ENCODE measurements at regions not wholly inside any gene's neighbourhood (a gene's known extent, or its start where the extent isn't known, plus 50 kb on each side); places are given as distances from the start of the nearest gene placed in this dataset.

DNA sequence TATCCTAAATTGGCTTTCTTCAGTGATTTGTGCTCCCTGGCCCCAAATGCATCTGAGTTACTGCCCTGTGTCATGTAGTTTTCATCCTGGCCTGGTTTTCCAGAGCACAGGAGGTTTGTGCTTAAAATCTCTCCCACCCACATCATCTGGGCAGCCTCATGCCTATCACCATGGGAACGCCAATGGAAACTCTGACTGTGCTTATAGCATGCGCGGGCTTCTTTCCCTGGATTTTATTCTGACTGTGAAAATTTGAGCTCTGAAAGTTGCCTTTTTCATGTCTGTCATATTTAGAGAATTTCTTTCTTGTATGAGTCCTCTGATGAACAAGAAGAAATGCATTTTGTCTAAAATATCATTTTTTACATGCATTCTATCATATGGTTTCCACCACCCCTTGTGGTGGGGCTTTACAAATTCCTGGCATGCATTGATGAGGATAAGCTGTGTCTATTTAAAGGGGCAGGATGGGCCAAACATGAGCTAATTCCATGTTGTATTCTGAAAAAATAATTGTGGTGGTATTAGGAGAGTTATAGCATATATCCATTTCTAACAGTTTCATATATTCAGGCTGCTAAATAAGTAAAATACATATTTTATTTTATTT lies 55.1 kb downstream of the IRAG1 start:
- Histone ChIP-seq H3K4me3 (ENCODE audit: low read depth, low read length) (no peak overlapping the region), H3K4me2 (ENCODE audit: low read length) (no peak overlapping the region), H3K4me1 (no peaks in the 10 kb centered on the region), H2AFZ (no peak overlapping the region), H3K27me3 (ENCODE audit: control insufficient read depth, insufficient read depth, low read length) (no peaks in the 10 kb centered on the region), H3K9me3 (ENCODE audit: control insufficient read depth, low read length) (no peaks in the 10 kb centered on the region), H3K36me3 (ENCODE audit: control insufficient read depth, insufficient read depth, low read length) (no peaks in the 10 kb centered on the region), H3K27ac (no peak overlapping the region), H3K79me2 (no peaks in the 10 kb centered on the region), H3K9ac (no peak overlapping the region)
- TF ChIP-seq, protein P1, sequence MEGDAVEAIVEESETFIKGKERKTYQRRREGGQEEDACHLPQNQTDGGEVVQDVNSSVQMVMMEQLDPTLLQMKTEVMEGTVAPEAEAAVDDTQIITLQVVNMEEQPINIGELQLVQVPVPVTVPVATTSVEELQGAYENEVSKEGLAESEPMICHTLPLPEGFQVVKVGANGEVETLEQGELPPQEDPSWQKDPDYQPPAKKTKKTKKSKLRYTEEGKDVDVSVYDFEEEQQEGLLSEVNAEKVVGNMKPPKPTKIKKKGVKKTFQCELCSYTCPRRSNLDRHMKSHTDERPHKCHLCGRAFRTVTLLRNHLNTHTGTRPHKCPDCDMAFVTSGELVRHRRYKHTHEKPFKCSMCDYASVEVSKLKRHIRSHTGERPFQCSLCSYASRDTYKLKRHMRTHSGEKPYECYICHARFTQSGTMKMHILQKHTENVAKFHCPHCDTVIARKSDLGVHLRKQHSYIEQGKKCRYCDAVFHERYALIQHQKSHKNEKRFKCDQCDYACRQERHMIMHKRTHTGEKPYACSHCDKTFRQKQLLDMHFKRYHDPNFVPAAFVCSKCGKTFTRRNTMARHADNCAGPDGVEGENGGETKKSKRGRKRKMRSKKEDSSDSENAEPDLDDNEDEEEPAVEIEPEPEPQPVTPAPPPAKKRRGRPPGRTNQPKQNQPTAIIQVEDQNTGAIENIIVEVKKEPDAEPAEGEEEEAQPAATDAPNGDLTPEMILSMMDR (IDR thresholded peaks at IDR 0.05) = no peak

DNA sequence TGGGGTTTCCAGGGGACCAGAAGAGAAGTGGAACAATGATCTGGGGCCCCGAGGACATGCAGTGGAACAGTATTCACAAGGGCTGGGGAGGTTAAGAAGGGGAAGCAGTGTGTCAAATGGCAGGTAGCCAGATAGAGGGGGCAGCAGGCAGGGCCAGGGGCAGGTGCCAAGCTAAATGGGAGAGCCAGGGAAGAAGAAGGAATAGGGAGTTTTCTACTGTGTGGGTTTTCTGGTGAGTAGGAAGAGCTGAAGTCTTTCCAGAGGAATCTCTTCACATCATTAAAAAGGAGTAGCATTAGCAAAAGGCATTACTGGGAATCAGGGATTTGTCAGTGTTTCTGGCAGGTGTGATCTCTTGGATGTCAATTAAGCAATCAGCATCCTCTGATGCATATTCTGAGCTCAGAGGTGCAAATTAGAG lies 55.8 kb downstream of the IRAG1 start:
- no peak overlapping the region for H3K27ac ChIP-seq
- no peak overlapping the region for H3K4me3 ChIP-seq (ENCODE audit: low read depth, low read length)
- no peak overlapping the region for H3K9ac ChIP-seq
- no peaks in the 10 kb centered on the region for H3K4me1 ChIP-seq
- H3K36me3 ChIP-seq (ENCODE audit: control insufficient read depth, insufficient read depth, low read length) = no peaks in the 10 kb centered on the region
- H2AFZ ChIP-seq = no peak overlapping the region
- H3K79me2 ChIP-seq = no peaks in the 10 kb centered on the region
- no peak overlapping the region for H3K4me2 ChIP-seq (ENCODE audit: low read length)
- TF ChIP-seq, protein P1 (IDR thresholded peaks at IDR 0.05) = no peak
- no peaks in the 10 kb centered on the region for H3K27me3 ChIP-seq (ENCODE audit: control insufficient read depth, insufficient read depth, low read length)
- no peaks in the 10 kb centered on the region for H3K9me3 ChIP-seq (ENCODE audit: control insufficient read depth, low read length)

DNA sequence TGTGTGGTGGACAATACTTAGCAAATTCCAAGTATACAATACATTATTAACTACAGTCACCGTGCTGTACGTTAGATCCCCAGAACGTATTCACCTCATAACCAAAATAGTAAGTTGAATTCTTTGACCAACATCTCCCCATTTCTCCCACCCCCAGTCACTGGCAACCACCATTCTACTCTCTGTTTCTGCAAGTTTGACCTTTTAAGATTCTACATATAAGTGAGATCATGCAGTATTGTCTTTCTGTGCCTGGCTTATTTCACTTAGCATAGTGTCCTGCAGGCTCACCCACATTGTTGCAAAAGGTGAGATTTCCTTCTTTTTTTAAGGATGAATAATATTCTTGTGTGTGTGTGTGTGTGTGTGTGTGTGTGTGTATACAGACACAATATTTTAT lies 59.1 kb downstream of the IRAG1 start:
- Histone ChIP-seq H3K4me1 (no peaks in the 10 kb centered on the region), H3K27me3 (ENCODE audit: control insufficient read depth, insufficient read depth, low read length) (no peaks in the 10 kb centered on the region), H3K4me2 (ENCODE audit: low read length) (no peak overlapping the region), H2AFZ (no peak overlapping the region), H3K9me3 (ENCODE audit: control insufficient read depth, low read length) (no peaks in the 10 kb centered on the region), H3K79me2 (no peaks in the 10 kb centered on the region), H3K36me3 (ENCODE audit: control insufficient read depth, insufficient read depth, low read length) (no peaks in the 10 kb centered on the region), H3K4me3 (ENCODE audit: low read depth, low read length) (no peak overlapping the region), H3K27ac (no peak overlapping the region), H3K9ac (no peak overlapping the region)
- TF ChIP-seq, protein P1 (IDR thresholded peaks at IDR 0.05) = no peak

DNA sequence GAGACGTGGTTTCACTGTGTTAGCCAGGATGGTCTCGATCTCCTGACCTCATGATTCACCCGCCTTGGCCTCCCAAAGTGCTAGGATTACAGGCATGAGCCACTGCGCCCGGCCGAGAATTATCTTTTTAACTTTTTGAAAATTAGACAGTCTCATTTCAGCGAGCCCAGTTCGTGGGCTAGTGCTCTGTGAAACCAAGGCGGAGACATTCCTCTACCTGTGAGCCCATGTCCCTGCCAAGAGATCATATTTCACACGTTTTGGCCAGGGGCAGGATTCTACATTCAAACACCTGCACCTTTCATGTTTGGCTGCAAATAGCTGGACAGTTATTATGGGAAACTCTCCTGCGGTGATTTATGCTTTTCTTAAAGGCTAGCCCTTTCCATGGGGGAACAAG lies 60.3 kb downstream of the IRAG1 start:
- no peak overlapping the region for H2AFZ ChIP-seq
- no peak overlapping the region for H3K27ac ChIP-seq
- TF ChIP-seq, protein P1 (IDR thresholded peaks at IDR 0.05) = no peak
- H3K4me2 ChIP-seq (ENCODE audit: low read length) = no peak overlapping the region
- H3K4me3 ChIP-seq (ENCODE audit: low read depth, low read length) = no peak overlapping the region
- H3K9ac ChIP-seq = no peak overlapping the region
- no peaks in the 10 kb centered on the region for H3K79me2 ChIP-seq
- H3K27me3 ChIP-seq (ENCODE audit: control insufficient read depth, insufficient read depth, low read length) = no peaks in the 10 kb centered on the region
- H3K36me3 ChIP-seq (ENCODE audit: control insufficient read depth, insufficient read depth, low read length) = no peaks in the 10 kb centered on the region
- no peaks in the 10 kb centered on the region for H3K4me1 ChIP-seq
- no peaks in the 10 kb centered on the region for H3K9me3 ChIP-seq (ENCODE audit: control insufficient read depth, low read length)

DNA sequence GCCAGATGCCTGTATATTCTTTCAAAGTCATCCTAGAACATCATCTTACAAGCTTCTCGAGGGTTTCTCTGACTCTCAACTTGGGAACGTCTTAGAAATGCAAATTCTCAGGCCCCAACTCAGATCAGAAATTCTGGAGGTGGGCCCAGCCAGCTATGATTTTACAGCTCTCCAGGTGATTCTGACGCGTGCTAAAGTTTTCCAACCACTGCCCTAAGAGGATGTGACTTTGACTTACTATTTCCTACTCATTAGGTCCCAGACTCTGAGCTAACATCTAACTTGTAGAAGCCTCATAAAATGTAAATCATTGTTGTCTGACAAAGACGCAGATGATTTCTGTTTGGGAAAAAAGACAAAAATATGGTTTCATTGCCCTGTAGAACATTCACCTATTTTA lies 61.1 kb downstream of the IRAG1 start:
- Histone ChIP-seq H3K79me2 (no peaks in the 10 kb centered on the region), H3K4me3 (ENCODE audit: low read depth, low read length) (no peak overlapping the region), H3K27me3 (ENCODE audit: control insufficient read depth, insufficient read depth, low read length) (no peaks in the 10 kb centered on the region), H3K36me3 (ENCODE audit: control insufficient read depth, insufficient read depth, low read length) (no peaks in the 10 kb centered on the region), H3K9me3 (ENCODE audit: control insufficient read depth, low read length) (no peaks in the 10 kb centered on the region), H3K4me2 (ENCODE audit: low read length) (no peak overlapping the region), H3K4me1 (no peaks in the 10 kb centered on the region), H3K9ac (no peak overlapping the region), H2AFZ (no peak overlapping the region), H3K27ac (no peak overlapping the region)
- TF ChIP-seq, protein P1 (IDR thresholded peaks at IDR 0.05) = no peak
